KMS-11 (cell line): ENCODE measurements at regions not wholly inside any gene's neighbourhood (a gene's known extent, or its start where the extent isn't known, plus 50 kb on each side); places are given as distances from the start of the nearest gene placed in this dataset.

Source experiments
- H2AFZ ChIP-seq: fragments of 200-600 bp; sonication (generic); 2 replicates; pipeline ENCODE4 v1.6.1; 2016; ENCODE audit warnings: antibody characterized with exemption, mixed run types, low read depth
- H3K27ac ChIP-seq: fragments of 200-600 bp; sonication (generic); 2 replicates; pipeline ENCODE4 v1.6.1; 2016; ENCODE audit warnings: mild to moderate bottlenecking, mixed run types
- H3K27me3 ChIP-seq: fragments of 200-600 bp; sonication (generic); 2 replicates; pipeline ENCODE4 v1.6.1; 2017; ENCODE audit warnings: mild to moderate bottlenecking, low read depth, mixed run types, moderate library complexity; ENCODE audit not compliant: insufficient read depth
- H3K36me3 ChIP-seq: fragments of 200-600 bp; sonication (generic); 2 replicates; pipeline ENCODE4 v1.6.1; 2017; ENCODE audit warnings: mild to moderate bottlenecking, mixed run types; ENCODE audit not compliant: insufficient read depth
- H3K4me1 ChIP-seq: fragments of 200-600 bp; sonication (generic); 2 replicates; pipeline ENCODE4 v1.6.1; 2016; ENCODE audit warnings: mild to moderate bottlenecking, low read depth, mixed run types; ENCODE audit not compliant: poor library complexity, severe bottlenecking
- H3K4me2 ChIP-seq: fragments of 200-600 bp; sonication (generic); 2 replicates; pipeline ENCODE4 v1.7.0; 2016; ENCODE audit warnings: mild to moderate bottlenecking, mixed run types
- H3K4me3 ChIP-seq: fragments of 200-600 bp; sonication (generic); IDR thresholded peaks from 2 replicates; pipeline ENCODE4 v1.6.1; 2017; ENCODE audit warnings: low read depth, low read length, mixed read lengths; ENCODE audit not compliant: insufficient read depth
- H3K79me2 ChIP-seq: fragments of 200-600 bp; sonication (generic); 2 replicates; pipeline ENCODE4 v1.6.1; 2016; ENCODE audit warnings: low read depth, mixed run types; ENCODE audit not compliant: insufficient read depth
- H3K9ac ChIP-seq: fragments of 200-600 bp; sonication (generic); 2 replicates; pipeline ENCODE4 v1.6.1; 2016; ENCODE audit warnings: mild to moderate bottlenecking, mixed run types
- H4K20me1 ChIP-seq: fragments of 200-600 bp; sonication (generic); 2 replicates; pipeline ENCODE4 v1.6.1; 2016; ENCODE audit warnings: mild to moderate bottlenecking, mixed run types; ENCODE audit not compliant: insufficient read depth
- CTCF ChIP-seq: fragments of 200-600 bp; sonication (generic); conservative IDR thresholded peaks from 2 replicates; pipeline ENCODE4 v1.6.1; 2017; ENCODE audit warnings: low read depth, mild to moderate bottlenecking, antibody characterized with exemption, low read length, moderate library complexity, mixed read lengths

GRCh38 chr5:60417500-60418181, 282.3 kb downstream of the DEPDC1B start:
- Histone ChIP-seq H4K20me1 (no peaks in the 10 kb centered on the region), H3K79me2 (no peaks in the 10 kb centered on the region), H3K4me3 (no peak overlapping the region), H3K9ac (no peak overlapping the region), H2AFZ (no peak overlapping the region), H3K27me3 (no peaks in the 10 kb centered on the region), H3K4me2 (no peak overlapping the region), H3K36me3 (no peaks in the 10 kb centered on the region), H3K27ac (no peak overlapping the region), H3K4me1 (no peaks in the 10 kb centered on the region)
- no peak for TF ChIP-seq CTCF

- H3K4me1 ChIP-seq = no peaks in the 10 kb centered on the region
- H3K79me2 ChIP-seq = no peaks in the 10 kb centered on the region
- H2AFZ ChIP-seq = no peak overlapping the region
- no peak for TF ChIP-seq CTCF
- H3K4me3 ChIP-seq = no peak overlapping the region
- no peaks in the 10 kb centered on the region for H3K27me3 ChIP-seq
- H3K27ac ChIP-seq = no peak overlapping the region
- H3K36me3 ChIP-seq = no peaks in the 10 kb centered on the region
- H4K20me1 ChIP-seq = no peaks in the 10 kb centered on the region
- no peak overlapping the region for H3K4me2 ChIP-seq
- H3K9ac ChIP-seq = no peak overlapping the region
Measured at GRCh38 chr5:60415443-60415842, 284.5 kb downstream of the DEPDC1B start.

- Histone ChIP-seq H4K20me1 (no peaks in the 10 kb centered on the region), H3K79me2 (no peaks in the 10 kb centered on the region), H3K36me3 (no peaks in the 10 kb centered on the region), H3K27me3 (no peaks in the 10 kb centered on the region), H3K4me2 (no peak overlapping the region), H2AFZ (no peak overlapping the region), H3K9ac (no peak overlapping the region), H3K4me1 (no peaks in the 10 kb centered on the region), H3K4me3 (no peak overlapping the region), H3K27ac (no peak overlapping the region)
- TF ChIP-seq CTCF = no peak
Measured at GRCh38 chr5:60410427-60410826, 289.5 kb downstream of the DEPDC1B start.

DNA sequence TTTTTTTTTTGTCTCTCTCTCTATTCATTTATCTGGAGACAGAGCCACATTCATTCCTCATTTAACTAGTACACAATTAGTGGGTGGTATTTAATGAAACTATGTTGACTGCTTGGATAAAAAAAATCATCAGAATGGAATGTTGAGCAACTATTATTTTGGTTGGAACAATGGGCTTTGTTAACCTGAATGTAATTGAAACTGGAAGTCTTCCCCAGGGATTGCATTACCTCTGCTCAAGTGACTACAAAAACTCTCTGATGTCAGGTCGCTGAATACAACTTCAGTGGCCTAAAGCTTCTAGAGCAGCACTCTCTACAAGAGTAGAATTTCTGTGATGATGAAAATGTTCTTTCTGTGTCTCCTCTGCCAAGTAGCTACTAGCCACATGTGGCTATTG, 295.8 kb downstream of the DEPDC1B start:
- Histone ChIP-seq H3K36me3 (no peaks in the 10 kb centered on the region), H3K79me2 (no peaks in the 10 kb centered on the region), H3K4me2 (no peak overlapping the region), H4K20me1 (no peaks in the 10 kb centered on the region), H3K4me3 (no peak overlapping the region), H3K9ac (no peak overlapping the region), H2AFZ (no peak overlapping the region), H3K4me1 (no peaks in the 10 kb centered on the region), H3K27ac (no peak overlapping the region), H3K27me3 (no peaks in the 10 kb centered on the region)
- no peak for TF ChIP-seq CTCF
